HG03469 (cell line): ENCODE measurements at regions not wholly inside any gene's neighbourhood (a gene's known extent, or its start where the extent isn't known, plus 50 kb on each side); places are given as distances from the start of the nearest gene placed in this dataset.

Source experiments
- ATAC-seq: cut with Tn5 transposase; IDR thresholded peaks from one replicate; pipeline ENCODE4 v1.9.1; 2021; ENCODE audit warnings: mild to moderate bottlenecking, moderate library complexity, moderate number of reproducible peaks; ENCODE audit not compliant: unreplicated experiment

- ATAC-seq = no peak
Observed at GRCh38 chr6:169902604-169903003, 151.2 kb downstream of the ERMARD start.

- ATAC-seq = no peak
Observed at GRCh38 chr6:169902070-169902469, 150.6 kb downstream of the ERMARD start.

GRCh38 chr6:169899481-169900145 lies 148.2 kb downstream of the ERMARD start:
- no peak for ATAC-seq

- no peak for ATAC-seq
Observed at GRCh38 chr6:169898788-169899480, 147.5 kb downstream of the ERMARD start.

GRCh38 chr6:169897601-169898358 lies 146.4 kb downstream of the ERMARD start:
- ATAC-seq = no peak

- ATAC-seq = no peak
Observed at GRCh38 chr6:169896826-169897456, 145.5 kb downstream of the ERMARD start.

GRCh38 chr6:169895926-169896761 lies 144.7 kb downstream of the ERMARD start:
- ATAC-seq = no peak

- ATAC-seq = no peak
Observed at GRCh38 chr6:169895000-169895759, 143.8 kb downstream of the ERMARD start.

- no peak for ATAC-seq
Observed at GRCh38 chr6:169894377-169894960, 143.0 kb downstream of the ERMARD start.

GRCh38 chr6:169893624-169894023 lies 142.2 kb downstream of the ERMARD start:
- ATAC-seq = no peak

GRCh38 chr6:169891846-169892245 lies 140.4 kb downstream of the ERMARD start:
- no peak for ATAC-seq

GRCh38 chr6:169891421-169891820 lies 140.0 kb downstream of the ERMARD start:
- ATAC-seq = no peak

- no peak for ATAC-seq
Observed at GRCh38 chr6:169890901-169891300, 139.5 kb downstream of the ERMARD start.

- no peak for ATAC-seq
Observed at GRCh38 chr6:169890049-169890448, 138.6 kb downstream of the ERMARD start.

GRCh38 chr6:169887529-169888140 lies 136.2 kb downstream of the ERMARD start:
- no peak for ATAC-seq

GRCh38 chr6:169886631-169887227 lies 135.3 kb downstream of the ERMARD start:
- ATAC-seq = no peak

- no peak for ATAC-seq
Observed at GRCh38 chr6:169885831-169886230, 134.4 kb downstream of the ERMARD start.

GRCh38 chr6:169885131-169885530 lies 133.7 kb downstream of the ERMARD start:
- ATAC-seq = no peak

GRCh38 chr6:169884158-169884557 lies 132.7 kb downstream of the ERMARD start:
- no peak for ATAC-seq
